T47D (cell line): ENCODE measurements at regions not wholly inside any gene's neighbourhood (a gene's known extent, or its start where the extent isn't known, plus 50 kb on each side); places are given as distances from the start of the nearest gene placed in this dataset.
A peak's percentile ranks its signal among the peaks of the same experiment; 100 is the strongest.

Source experiments
- DNase-seq, 2 experiments: peaks; one replicate each; pipeline versions ENCODE4 v3.0.0 to v3.0.0-alpha.2; 2011 to 2012; ENCODE audit warnings: low read depth in 1 of 2, low spot score in 1 of 2
- JUND ChIP-seq: IDR thresholded peaks from 2 replicates; pipeline ENCODE4 v1.6.1; 2012; ENCODE audit warnings: low read depth
- in situ Hi-C: cut with HindIII; loops from 2 replicates; pipeline ENCODE4 v1.10.0; 2016; ENCODE audit warnings: low sequenced_read_pairs, low pct_unique_long_range_greater_than_20kb

DNA sequence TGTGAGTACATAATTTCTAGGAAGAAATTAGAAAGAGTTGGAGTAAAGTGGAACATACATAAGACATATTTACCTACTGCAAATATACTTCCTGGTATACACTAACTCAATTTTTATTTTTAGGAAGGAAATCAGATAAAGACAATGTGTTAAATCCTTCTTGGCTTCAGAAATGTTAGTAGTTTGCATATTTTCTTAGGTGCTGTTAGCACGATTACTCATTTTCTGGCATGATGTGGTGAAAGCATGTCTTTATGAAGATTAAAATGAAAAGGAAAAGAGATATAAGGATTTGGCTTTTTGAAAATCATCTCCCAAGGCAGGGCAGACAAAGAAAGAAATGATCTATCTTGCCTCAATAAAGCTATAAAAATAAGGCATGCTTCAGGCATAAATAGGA is 287.6 kb upstream of the E2F7 start:
- peak in 1 of 2 experiments; percentile 28 for DNase-seq
- in situ Hi-C loops: no loop called here
- no peak for TF ChIP-seq JUND

DNA sequence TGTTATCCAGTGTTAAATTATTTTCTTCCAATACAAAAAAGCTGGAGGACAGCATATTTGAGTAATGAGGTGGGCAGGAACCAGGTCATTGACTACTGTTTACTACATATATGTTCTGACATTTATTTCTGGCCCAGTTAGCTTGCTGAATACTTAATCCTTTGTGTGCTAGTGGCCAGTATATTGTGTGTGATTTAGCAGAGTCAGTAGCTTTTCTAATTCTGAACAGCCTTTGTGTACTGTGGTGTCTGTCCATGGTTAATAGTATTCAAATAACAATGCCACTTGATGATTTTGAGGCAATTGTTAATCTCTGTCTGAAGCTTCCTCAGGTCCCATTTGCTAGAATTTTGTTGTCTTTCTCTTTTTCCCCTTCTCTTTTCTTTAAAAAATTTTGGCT is 286.5 kb upstream of the E2F7 start:
- DNase-seq: no peak
- no peak for TF ChIP-seq JUND
- in situ Hi-C loops: no loop called here

DNA sequence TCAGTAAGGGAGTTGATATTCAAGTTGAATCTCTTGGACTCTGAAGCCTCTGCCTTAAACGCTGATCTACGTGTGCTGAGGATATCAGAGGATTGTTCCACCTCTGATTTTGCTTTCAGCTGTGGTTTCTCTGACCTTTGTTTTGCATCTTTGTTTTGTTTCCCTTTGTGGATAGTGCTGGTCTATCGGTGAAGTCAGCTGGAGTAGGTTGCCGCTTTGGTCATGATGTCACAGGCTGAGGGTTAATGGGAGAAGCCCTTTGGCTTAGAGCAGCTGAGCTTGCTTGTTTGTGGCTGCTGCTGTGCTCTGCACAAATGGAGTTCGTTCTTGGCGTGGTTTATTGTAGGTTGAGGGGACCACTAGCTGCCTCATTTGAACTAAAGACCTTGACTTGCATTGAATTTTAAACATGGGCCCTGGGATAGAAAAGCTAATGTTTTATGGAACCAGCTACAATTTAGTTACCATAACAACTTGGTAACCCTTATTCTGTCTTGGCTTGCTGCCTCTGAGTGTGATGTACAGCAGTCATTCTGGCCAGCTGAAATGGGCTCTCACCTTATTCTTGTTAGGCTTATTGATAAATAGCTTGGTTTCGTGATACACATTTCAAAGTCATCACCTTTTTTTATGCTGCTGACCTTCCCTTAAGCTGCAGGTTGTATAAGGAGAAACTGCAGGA is 284.5 kb upstream of the E2F7 start:
- no peak for DNase-seq
- no peak for TF ChIP-seq JUND
- in situ Hi-C loops: no loop called here

DNA sequence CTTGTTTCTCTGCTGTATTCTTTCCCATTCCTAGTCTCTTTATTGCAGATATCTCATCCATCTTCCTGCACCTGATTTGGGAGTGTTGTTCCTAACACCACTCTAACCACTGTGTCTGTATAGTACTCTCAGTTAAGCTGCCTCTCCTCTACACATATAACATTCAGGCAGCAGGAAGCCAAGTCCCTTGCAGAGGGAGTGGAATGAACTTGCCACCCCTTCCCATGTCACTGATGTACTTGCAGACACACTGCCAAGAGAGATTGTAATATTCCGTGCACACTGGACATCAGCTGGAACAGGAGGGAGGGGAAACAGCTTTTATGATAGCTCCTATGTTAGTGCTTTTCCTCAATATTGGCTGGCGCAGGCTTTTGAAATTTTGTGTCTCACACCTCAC is 281.6 kb upstream of the E2F7 start:
- no peak for TF ChIP-seq JUND
- in situ Hi-C loops: no loop called here
- DNase-seq: no peak

GRCh38 chr12:77345336-77345735 is 280.0 kb upstream of the E2F7 start:
- no peak for TF ChIP-seq JUND
- no peak for DNase-seq
- in situ Hi-C loops: no loop called here

DNA sequence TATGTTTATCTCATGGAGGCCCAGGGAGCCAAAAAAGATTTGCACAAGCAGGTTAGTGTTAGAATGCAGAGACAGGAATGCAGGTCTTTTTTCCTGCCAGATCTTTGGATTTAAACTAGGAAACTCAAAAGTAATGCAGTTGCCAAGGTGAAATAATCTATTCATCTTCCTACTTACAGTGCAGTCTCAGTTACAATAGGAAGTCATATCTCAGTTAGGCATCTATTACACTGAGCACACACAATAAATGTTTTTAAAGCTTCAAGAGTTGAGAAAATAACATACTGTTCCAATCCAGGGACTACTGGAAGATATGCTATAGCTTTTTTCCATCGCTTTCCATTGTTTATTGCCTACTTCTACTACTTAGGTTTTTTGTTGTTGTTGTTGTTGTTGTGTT is 279.3 kb upstream of the E2F7 start:
- in situ Hi-C loops: no loop called here
- no peak for DNase-seq
- no peak for TF ChIP-seq JUND

DNA sequence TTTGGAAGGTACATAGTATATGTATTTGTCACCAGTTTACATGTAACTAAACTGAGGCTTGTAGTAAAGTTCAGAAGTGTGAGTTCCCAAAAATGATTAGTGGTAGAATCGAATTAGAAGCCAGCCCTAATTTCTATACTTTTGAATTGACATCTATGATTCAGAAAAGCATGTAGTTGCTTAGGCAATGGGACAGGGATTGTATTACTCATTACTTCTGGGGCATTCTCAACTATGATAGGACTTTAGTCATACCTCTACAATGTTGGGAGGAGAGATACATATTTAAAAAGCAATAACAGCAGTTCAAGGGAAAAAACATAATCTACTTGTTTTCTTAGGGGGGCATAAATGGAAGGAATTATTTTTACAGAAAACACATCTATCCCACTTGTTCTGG is 277.9 kb upstream of the E2F7 start:
- in situ Hi-C loops: no loop called here
- no peak for TF ChIP-seq JUND
- DNase-seq: no peak

DNA sequence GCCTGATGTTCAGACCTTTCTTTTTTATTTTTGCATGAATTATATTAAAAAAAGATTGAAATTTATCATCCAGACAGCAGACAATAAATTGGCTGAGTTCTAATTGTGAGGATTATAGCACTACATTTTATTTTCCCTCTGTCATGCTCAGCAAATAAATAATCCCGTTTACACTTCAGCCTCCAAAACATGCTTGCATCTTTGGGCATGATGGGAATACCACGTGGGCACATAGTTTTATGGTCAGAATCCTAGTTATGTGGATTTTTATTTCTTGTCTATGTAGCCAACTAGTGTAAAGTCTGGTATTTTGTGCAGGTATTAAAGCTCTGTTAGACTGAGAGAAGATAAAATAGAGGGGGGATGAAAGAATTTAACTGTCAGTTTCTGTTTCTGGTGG is 276.9 kb upstream of the E2F7 start:
- no peak for TF ChIP-seq JUND
- no peak for DNase-seq
- in situ Hi-C loops: no loop called here

DNA sequence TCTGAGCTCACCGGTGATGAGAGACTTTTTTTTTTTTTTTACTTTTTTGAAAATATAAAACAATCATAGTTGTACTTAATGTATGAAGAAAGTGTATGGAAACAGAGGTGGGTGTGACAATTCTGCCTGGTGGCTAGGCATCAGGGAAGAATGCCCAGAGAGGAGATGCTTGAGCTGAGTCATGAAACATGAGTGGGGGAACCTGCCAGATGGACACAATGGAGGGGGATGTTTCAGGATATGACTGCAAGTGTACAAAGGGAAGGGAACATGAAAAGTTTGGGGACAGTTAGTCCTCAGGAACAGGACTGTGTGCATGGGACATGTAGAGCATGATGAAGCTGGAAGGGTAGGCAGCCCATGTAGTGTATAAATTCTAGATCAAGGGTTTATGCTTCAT is 274.2 kb upstream of the E2F7 start:
- in situ Hi-C loops: no loop called here
- TF ChIP-seq JUND: no peak
- no peak for DNase-seq

DNA sequence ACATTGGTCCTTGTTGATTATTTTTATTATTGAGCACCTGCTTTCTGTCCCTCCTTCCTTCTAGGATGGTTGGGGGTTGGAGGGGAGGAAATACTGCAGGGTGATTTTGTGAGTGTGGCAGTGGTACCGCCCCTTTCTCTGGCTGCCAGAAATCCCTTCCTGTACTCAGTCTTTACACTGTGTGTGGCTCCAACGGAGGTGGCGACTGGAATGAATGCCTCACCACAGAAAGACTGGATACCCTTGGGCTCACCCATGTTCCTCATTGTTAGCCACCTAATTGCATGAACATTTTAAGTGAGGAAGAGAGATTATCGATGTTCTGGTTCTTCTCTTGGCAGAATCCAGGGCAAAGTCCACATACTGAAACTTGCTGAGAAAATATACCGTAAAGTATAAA is 272.0 kb upstream of the E2F7 start:
- no peak for DNase-seq
- in situ Hi-C loops: no loop called here

GRCh38 chr12:77334806-77335205 is 269.4 kb upstream of the E2F7 start:
- in situ Hi-C loops: no loop called here
- no peak for TF ChIP-seq JUND
- DNase-seq: no peak

More for the DNA sequence above, 272.0 kb upstream of the E2F7 start:
- no peak for TF ChIP-seq JUND

GRCh38 chr12:77328326-77328725 is 263.0 kb upstream of the E2F7 start:
- no peak for DNase-seq
- in situ Hi-C loops: no loop called here
- no peak for TF ChIP-seq JUND

DNA sequence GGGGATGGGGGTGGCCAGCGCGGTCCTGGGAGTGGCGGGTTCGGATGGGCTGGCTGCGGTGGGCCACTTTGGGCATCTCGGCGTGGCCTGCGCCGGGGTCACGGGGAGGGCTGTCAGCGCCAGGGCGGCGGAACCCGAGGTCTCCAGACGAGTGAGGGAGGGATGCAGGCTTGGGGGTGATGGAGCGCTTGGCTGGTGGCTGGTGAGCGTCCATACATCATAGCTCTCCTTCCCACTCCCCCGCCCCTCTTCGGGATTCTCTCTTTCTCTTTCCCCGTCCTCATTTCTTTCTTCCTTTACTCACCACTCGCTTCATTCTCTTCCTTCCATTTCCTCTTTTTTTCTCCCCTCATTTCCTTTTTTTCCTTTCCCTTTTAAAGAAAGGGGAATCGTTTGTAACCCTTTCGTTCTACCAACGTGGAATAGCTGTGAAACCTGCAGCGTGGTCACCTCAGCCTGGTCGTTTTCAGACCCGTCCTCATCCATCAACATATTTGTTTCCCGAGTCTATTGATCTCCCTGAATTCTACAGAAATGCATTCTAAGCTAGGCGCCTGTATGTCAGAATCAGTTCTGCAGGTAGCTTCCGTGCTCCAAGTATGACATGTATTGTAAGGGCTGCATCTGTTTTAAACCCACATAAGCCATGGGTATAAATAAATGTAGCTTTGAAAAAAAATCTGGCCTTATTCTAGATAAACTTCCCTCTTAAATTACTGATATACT is 260.3 kb upstream of the E2F7 start:
- in situ Hi-C loops: no loop called here
- TF ChIP-seq JUND: no peak
- no peak for DNase-seq

DNA sequence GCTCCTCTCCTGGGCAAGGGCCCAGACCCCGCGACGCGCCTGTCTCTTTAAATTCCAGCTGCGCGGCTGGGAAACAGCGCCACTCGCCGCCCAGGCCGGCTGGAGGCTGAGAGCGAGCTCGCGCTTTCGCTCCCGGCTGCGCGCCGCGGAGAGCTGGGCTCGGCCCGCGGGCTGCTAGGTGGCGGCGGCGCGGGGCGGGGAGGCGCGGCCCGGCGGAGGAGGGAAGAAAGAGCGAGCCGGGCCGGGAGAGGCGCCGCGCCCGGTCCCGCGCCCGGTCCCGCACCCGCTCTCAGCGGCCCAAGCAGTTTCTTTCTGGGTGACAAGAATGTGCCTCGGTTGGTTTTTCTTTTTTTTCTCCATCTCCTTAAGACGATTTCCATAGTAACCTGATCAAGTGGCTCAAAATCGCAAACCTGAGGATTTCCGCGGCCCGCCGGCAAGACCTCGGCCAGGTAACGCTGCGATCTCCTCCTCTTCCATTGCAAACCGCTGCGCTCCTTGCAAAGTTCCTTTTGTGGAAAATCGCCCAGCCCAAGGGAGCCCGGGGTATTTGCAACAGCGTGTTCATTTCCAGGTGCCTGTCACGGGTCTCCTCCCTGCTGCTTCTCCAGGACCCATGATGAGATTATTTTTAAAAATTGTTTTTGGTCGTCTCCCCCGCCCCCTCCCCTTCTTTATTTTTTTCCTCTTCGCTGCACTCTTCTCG is 259.5 kb upstream of the E2F7 start:
- in situ Hi-C loops: no loop called here
- DNase-seq: peak; percentile 84 to 85
- TF ChIP-seq JUND: no peak
